HAP-1 (cell line): ENCODE measurements at regions not wholly inside any gene's neighbourhood (a gene's known extent, or its start where the extent isn't known, plus 50 kb on each side); places are given as distances from the start of the nearest gene placed in this dataset.
"Not testable (repeated sequence)": the region's sequence is repeated elsewhere in the genome, so short reads cannot be mapped to it uniquely, and the experiment has no call there.

ENCODE experiments used
- DNase-seq, 2 experiments: peaks; one replicate each; pipeline ENCODE4 v3.0.0-alpha.2; 2016 to 2020; ENCODE audit warnings: low spot score in 2 of 2
- H3K27me3 ChIP-seq: fragments of 250-450 bp; sonication (Bioruptor Pico); 2 replicates; pipeline ENCODE4 v1.5.1; 2020; ENCODE audit warnings: low read depth, mild to moderate bottlenecking, moderate library complexity
- H3K36me3 ChIP-seq: fragments of 250-450 bp; sonication (Bioruptor Pico); replicated peaks from 2 replicates; pipeline ENCODE4 v1.5.1; 2020; ENCODE audit warnings: mild to moderate bottlenecking
- H3K4me1 ChIP-seq: fragments of 250-450 bp; sonication (Bioruptor Pico); 2 replicates; pipeline ENCODE4 v1.5.1; 2020; ENCODE audit warnings: mild to moderate bottlenecking
- H3K4me3 ChIP-seq: fragments of 250-450 bp; sonication (Bioruptor Pico); 2 replicates; pipeline ENCODE4 v1.5.1; 2020; ENCODE audit warnings: mild to moderate bottlenecking, moderate library complexity
- H3K9me3 ChIP-seq: fragments of 250-450 bp; sonication (Bioruptor Pico); 2 replicates; pipeline ENCODE4 v1.5.1; 2020; ENCODE audit warnings: mild to moderate bottlenecking, moderate library complexity
- in situ Hi-C: fragments of 300-500 bp; cut with MboI; formaldehyde crosslinking; loops from 3 replicates; pipeline ENCODE4 v1.14.3; 2020; ENCODE audit warnings: low sequenced_read_pairs, inconsistent platforms, mixed read lengths

- in situ Hi-C loops, result no loop called here
- DNase-seq, result no peak
- Histone ChIP-seq H3K36me3 (no peaks in the 10 kb centered on the region), H3K4me3 (no peak overlapping the region), H3K9me3 (no peaks in the 10 kb centered on the region), H3K4me1 (peaks cover 17% of the 10 kb centered on the region), H3K27me3 (no peaks in the 10 kb centered on the region)
Observed at GRCh38 chr18:42474577-42474976, 519.5 kb downstream of the PIK3C3 start.

GRCh38 chr18:42475157-42475556 is 520.1 kb downstream of the PIK3C3 start:
- Histone ChIP-seq H3K27me3 (no peaks in the 10 kb centered on the region), H3K9me3 (no peaks in the 10 kb centered on the region), H3K4me3 (no peak overlapping the region), H3K36me3 (no peaks in the 10 kb centered on the region), H3K4me1 (peaks cover 17% of the 10 kb centered on the region)
- peak in 1 of 2 experiments; percentile 16 for DNase-seq
- in situ Hi-C loops, result no loop called here

- H3K27me3 ChIP-seq, result no peaks in the 10 kb centered on the region
- H3K36me3 ChIP-seq, result no peaks in the 10 kb centered on the region
- H3K9me3 ChIP-seq, result no peaks in the 10 kb centered on the region
- no peak for DNase-seq
- in situ Hi-C loops, result no loop called here
- H3K4me3 ChIP-seq, result no peak overlapping the region
- peaks cover 17% of the 10 kb centered on the region for H3K4me1 ChIP-seq
Observed at GRCh38 chr18:42477267-42477666, 522.2 kb downstream of the PIK3C3 start.

- H3K4me3 ChIP-seq, result no peak overlapping the region
- H3K4me1 ChIP-seq, result peaks cover 3% of the 10 kb centered on the region
- in situ Hi-C loops, result no loop called here
- H3K36me3 ChIP-seq, result no peaks in the 10 kb centered on the region
- H3K9me3 ChIP-seq, result 0 out of 2 replicates have a peak, but pooled peaks cover 3% of the 10 kb centered on the region
- H3K27me3 ChIP-seq, result no peaks in the 10 kb centered on the region
- DNase-seq, result no peak
Observed at GRCh38 chr18:42480441-42480840, 525.4 kb downstream of the PIK3C3 start.

- Histone ChIP-seq H3K36me3 (no peaks in the 10 kb centered on the region), H3K27me3 (no peaks in the 10 kb centered on the region), H3K4me1 (no peaks in the 10 kb centered on the region), H3K4me3 (no peak overlapping the region), H3K9me3 (peaks cover 6% of the 10 kb centered on the region; the same call in 1 of the 2 replicates)
- no peak for DNase-seq
- in situ Hi-C loops, result no loop called here
Observed at GRCh38 chr18:42484648-42485047, 529.6 kb downstream of the PIK3C3 start.

- peaks cover 6% of the 10 kb centered on the region; the same call in 1 of the 2 replicates for H3K9me3 ChIP-seq
- H3K4me1 ChIP-seq, result no peaks in the 10 kb centered on the region
- no peak overlapping the region for H3K4me3 ChIP-seq
- no peaks in the 10 kb centered on the region for H3K36me3 ChIP-seq
- no peak for DNase-seq
- H3K27me3 ChIP-seq, result no peaks in the 10 kb centered on the region
- in situ Hi-C loops, result no loop called here
Observed at GRCh38 chr18:42486271-42486670, 531.2 kb downstream of the PIK3C3 start.

GRCh38 chr18:42508683-42509296 is 553.8 kb downstream of the PIK3C3 start:
- Histone ChIP-seq H3K27me3 (no peaks in the 10 kb centered on the region), H3K4me3 (no peak overlapping the region), H3K9me3 (no peaks in the 10 kb centered on the region), H3K36me3 (no peaks in the 10 kb centered on the region), H3K4me1 (no peaks in the 10 kb centered on the region)
- no peak for DNase-seq
- in situ Hi-C loops, result no loop called here

GRCh38 chr18:42509750-42510415 is 554.8 kb downstream of the PIK3C3 start:
- Histone ChIP-seq H3K9me3 (no peaks in the 10 kb centered on the region), H3K4me1 (no peaks in the 10 kb centered on the region), H3K4me3 (no peak overlapping the region), H3K36me3 (no peaks in the 10 kb centered on the region), H3K27me3 (no peaks in the 10 kb centered on the region)
- DNase-seq, result no peak
- in situ Hi-C loops, result no loop called here

GRCh38 chr18:42510540-42510939 is 555.5 kb downstream of the PIK3C3 start:
- Histone ChIP-seq H3K27me3 (no peaks in the 10 kb centered on the region), H3K9me3 (no peaks in the 10 kb centered on the region), H3K36me3 (no peaks in the 10 kb centered on the region), H3K4me3 (no peak overlapping the region), H3K4me1 (no peaks in the 10 kb centered on the region)
- DNase-seq, result no peak
- in situ Hi-C loops, result no loop called here

GRCh38 chr18:42513441-42513840 is 558.4 kb downstream of the PIK3C3 start:
- no peak for DNase-seq
- H3K9me3 ChIP-seq, result no peaks in the 10 kb centered on the region
- in situ Hi-C loops, result no loop called here
- H3K4me3 ChIP-seq, result no peak overlapping the region
- H3K4me1 ChIP-seq, result peaks cover 8% of the 10 kb centered on the region
- H3K36me3 ChIP-seq, result no peaks in the 10 kb centered on the region
- H3K27me3 ChIP-seq, result no peaks in the 10 kb centered on the region

GRCh38 chr18:42514512-42514911 is 559.5 kb downstream of the PIK3C3 start:
- in situ Hi-C loops, result no loop called here
- no peaks in the 10 kb centered on the region for H3K9me3 ChIP-seq

GRCh38 chr18:42517896-42518295 is 562.9 kb downstream of the PIK3C3 start:
- no peak for DNase-seq
- Histone ChIP-seq H3K4me3 (no peak overlapping the region), H3K9me3 (no peaks in the 10 kb centered on the region), H3K36me3 (no peaks in the 10 kb centered on the region), H3K27me3 (no peaks in the 10 kb centered on the region), H3K4me1 (peaks cover 11% of the 10 kb centered on the region)
- in situ Hi-C loops, result no loop called here

More at GRCh38 chr18:42514512-42514911, 559.5 kb downstream of the PIK3C3 start:
- peaks cover 8% of the 10 kb centered on the region for H3K4me1 ChIP-seq
- no peak overlapping the region for H3K4me3 ChIP-seq
- no peaks in the 10 kb centered on the region for H3K36me3 ChIP-seq
- H3K27me3 ChIP-seq, result no peaks in the 10 kb centered on the region
- DNase-seq, result no peak

- H3K27me3 ChIP-seq, H3K9me3 ChIP-seq, in situ Hi-C loops, DNase-seq, H3K4me3 ChIP-seq, H3K36me3 ChIP-seq: not testable (repeated sequence)
- peaks cover 11% of the 10 kb centered on the region for H3K4me1 ChIP-seq
Observed at GRCh38 chr18:42518331-42518730, 563.3 kb downstream of the PIK3C3 start.

- H3K4me1 ChIP-seq, result peaks cover 11% of the 10 kb centered on the region
- H3K9me3 ChIP-seq, result no peaks in the 10 kb centered on the region
- H3K4me3 ChIP-seq, result no peak overlapping the region
- no peaks in the 10 kb centered on the region for H3K27me3 ChIP-seq
- H3K36me3 ChIP-seq, result no peaks in the 10 kb centered on the region
- in situ Hi-C loops, result no loop called here
- no peak for DNase-seq
Observed at GRCh38 chr18:42520138-42520537, 565.1 kb downstream of the PIK3C3 start.
